CD4-positive, alpha-beta T cell treated with Interleukin-1 beta for 1 hour (primary cell): ENCODE measurements at regions not wholly inside any gene's neighbourhood (a gene's known extent, or its start where the extent isn't known, plus 50 kb on each side); places are given as distances from the start of the nearest gene placed in this dataset.
"Not testable (repeated sequence)": the region's sequence is repeated elsewhere in the genome, so short reads cannot be mapped to it uniquely, and the experiment has no call there.

ENCODE experiments used
- DNase-seq, 2 donors: peaks; one replicate each; pipeline ENCODE4 v3.0.0-alpha.2; 2020 to 2022

- no peak for DNase-seq
These were observed 182.8 kb downstream of the DEPDC1B start for GRCh38 chr5:60517094-60517694.

GRCh38 chr5:60516688-60517087 lies 183.3 kb downstream of the DEPDC1B start:
- no peak for DNase-seq

- no peak for DNase-seq
These were observed 185.8 kb downstream of the DEPDC1B start for GRCh38 chr5:60514152-60514551.

GRCh38 chr5:60512117-60512516 lies 187.8 kb downstream of the DEPDC1B start:
- DNase-seq: no peak

- no peak for DNase-seq
These were observed 189.3 kb downstream of the DEPDC1B start for GRCh38 chr5:60510663-60511062.

GRCh38 chr5:60510049-60510448 lies 189.9 kb downstream of the DEPDC1B start:
- no peak for DNase-seq

- DNase-seq: no peak
These were observed 190.4 kb downstream of the DEPDC1B start for GRCh38 chr5:60509519-60509918.

GRCh38 chr5:60507687-60508086 lies 192.3 kb downstream of the DEPDC1B start:
- no peak for DNase-seq

GRCh38 chr5:60505373-60506171 lies 194.4 kb downstream of the DEPDC1B start:
- DNase-seq: no peak

GRCh38 chr5:60504342-60504741 lies 195.6 kb downstream of the DEPDC1B start:
- DNase-seq: no peak

GRCh38 chr5:60503771-60504170 lies 196.2 kb downstream of the DEPDC1B start:
- no peak for DNase-seq

GRCh38 chr5:60497706-60498500 lies 202.1 kb downstream of the DEPDC1B start:
- no peak for DNase-seq

GRCh38 chr5:60495644-60496520 lies 204.1 kb downstream of the DEPDC1B start:
- no peak for DNase-seq

- DNase-seq: no peak
These were observed 205.3 kb downstream of the DEPDC1B start for GRCh38 chr5:60494635-60495034.

- no peak for DNase-seq
These were observed 205.8 kb downstream of the DEPDC1B start for GRCh38 chr5:60494144-60494543.

- DNase-seq: no peak
These were observed 206.6 kb downstream of the DEPDC1B start for GRCh38 chr5:60493372-60493771.

GRCh38 chr5:60492958-60493357 lies 207.0 kb downstream of the DEPDC1B start:
- DNase-seq: no peak

GRCh38 chr5:60492358-60492757 lies 207.6 kb downstream of the DEPDC1B start:
- DNase-seq: not testable (repeated sequence)

- DNase-seq: no peak
These were observed 209.3 kb downstream of the DEPDC1B start for GRCh38 chr5:60490597-60491166.

GRCh38 chr5:60489856-60490255 lies 210.1 kb downstream of the DEPDC1B start:
- DNase-seq: no peak

GRCh38 chr5:60489377-60489776 lies 210.6 kb downstream of the DEPDC1B start:
- DNase-seq: no peak

GRCh38 chr5:60488466-60489130 lies 211.4 kb downstream of the DEPDC1B start:
- no peak for DNase-seq
